ENCODE measurements at regions not wholly inside any gene's neighbourhood (a gene's known extent, or its start where the extent isn't known, plus 50 kb on each side); places are given as distances from the start of the nearest gene placed in this dataset.

DNA sequence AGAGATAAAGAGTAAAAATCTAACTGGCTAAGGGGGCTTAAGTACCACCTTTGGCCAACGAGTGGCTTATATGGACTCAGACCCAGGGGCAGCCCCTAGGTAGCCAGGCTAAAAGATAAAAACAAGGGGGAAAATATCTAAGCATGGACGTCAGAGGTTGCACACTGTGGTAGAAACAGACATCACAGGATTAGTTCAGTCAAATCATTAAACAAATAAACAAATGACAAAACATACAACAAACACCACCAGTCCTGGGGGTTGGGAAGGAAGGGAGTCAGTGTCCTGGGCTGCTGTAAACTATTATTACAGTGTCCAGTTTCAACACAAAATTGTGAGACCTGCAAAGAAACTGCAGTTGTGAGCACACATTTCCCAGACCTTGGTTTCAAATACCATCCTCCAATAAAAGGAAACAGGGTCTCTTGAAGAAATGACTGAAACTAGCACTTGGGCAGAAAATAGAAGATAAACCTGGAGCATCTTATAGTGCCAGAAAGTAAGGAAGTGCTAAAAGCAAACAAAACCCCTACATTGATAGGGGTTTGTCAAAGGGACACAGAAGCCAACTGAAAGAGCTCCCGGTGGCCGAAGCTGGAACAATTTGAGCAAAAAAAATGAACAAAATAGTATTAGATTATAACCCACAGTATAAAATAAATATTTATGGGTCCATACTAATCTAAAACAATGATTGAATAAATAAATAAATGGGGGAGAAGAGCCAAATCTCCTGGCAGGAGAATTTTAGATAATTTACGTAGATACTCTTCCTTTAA, 154.8 kb upstream of the KLF7 start:
- TF ChIP-seq CTCF (IDR thresholded peaks at IDR 0.05) = no peak
- TF ChIP-seq POLR2A (IDR thresholded peaks at IDR 0.05) = no peak

All from adrenal gland (tissue), 5 donors.